T-helper 2 cell (primary cell): ENCODE measurements at regions not wholly inside any gene's neighbourhood (a gene's known extent, or its start where the extent isn't known, plus 50 kb on each side); places are given as distances from the start of the nearest gene placed in this dataset.

Source experiments
- DNase-seq, 5 experiments: peaks; one replicate each; pipeline versions ENCODE4 v3.0.0 to v3.0.0-alpha.2; 2012 to 2022

DNA sequence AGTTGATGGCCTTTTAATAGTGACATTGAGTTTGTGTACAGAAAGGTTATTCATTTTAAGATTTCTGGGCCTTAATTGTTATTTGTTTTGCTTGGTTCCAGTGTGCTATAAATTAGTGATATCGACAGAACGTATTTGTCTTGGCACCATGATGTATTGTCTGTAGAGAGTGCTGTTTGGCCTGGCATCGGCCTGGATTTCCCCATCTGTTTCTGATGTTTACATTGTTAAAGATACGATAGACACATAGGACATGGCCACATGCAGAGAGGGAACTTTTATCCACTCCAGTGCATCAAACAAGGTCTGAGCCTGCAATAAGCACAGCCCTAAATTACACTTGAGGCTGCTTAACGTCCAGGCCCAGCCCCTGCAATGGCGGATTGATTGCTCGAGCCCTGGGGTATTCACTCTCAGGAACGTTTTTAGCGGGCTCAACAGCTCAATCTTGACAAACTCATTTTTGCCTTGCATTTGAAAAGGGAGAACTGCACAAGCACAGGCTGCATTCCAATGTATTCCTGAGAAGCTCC, 144.7 kb downstream of the SLC4A3 start:
- no peak for DNase-seq

- no peak for DNase-seq
Measured at GRCh38 chr2:219772697-219773096, 145.3 kb downstream of the SLC4A3 start.

- no peak for DNase-seq
Measured at GRCh38 chr2:219775506-219775905, 148.1 kb downstream of the SLC4A3 start.

DNA sequence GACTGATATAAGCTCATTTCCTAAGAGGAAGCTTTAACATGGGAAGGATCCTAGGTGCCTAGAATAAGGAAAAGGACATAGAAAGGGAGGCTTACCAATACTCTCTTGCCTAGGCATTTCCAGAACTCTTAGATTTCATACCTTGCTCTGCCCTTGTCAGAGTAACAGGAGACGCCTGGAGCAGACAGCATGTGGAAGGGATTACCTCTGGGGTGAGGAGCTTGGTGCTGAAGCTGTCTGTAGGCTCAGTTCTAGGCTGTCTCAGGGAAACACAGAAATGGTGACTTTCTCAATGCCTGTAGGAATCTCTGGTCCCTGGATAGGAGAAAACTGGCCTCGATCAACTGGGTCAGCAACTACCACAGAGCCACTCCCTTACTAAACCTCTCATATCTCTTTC, 150.0 kb downstream of the SLC4A3 start:
- DNase-seq: no peak

DNA sequence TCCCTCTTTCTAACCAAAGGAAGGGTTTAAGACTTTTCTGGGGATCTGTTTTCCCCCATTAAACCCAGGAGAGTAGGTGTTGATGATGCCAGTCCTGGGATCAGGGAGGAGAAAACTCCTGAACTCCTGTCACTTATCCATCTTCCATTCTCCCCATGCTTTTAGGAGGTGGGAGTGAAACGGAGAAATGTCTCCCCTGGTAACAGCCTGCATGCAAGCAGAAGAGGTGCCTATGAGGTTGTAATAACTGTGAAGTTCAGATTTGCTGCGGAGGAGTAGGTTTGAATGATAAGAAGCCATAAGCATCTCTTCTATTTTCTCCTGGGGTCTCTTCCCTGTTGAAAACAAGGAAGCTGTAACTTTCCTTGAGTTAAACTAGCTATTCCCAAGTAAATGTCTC, 150.8 kb downstream of the SLC4A3 start:
- no peak for DNase-seq

DNA sequence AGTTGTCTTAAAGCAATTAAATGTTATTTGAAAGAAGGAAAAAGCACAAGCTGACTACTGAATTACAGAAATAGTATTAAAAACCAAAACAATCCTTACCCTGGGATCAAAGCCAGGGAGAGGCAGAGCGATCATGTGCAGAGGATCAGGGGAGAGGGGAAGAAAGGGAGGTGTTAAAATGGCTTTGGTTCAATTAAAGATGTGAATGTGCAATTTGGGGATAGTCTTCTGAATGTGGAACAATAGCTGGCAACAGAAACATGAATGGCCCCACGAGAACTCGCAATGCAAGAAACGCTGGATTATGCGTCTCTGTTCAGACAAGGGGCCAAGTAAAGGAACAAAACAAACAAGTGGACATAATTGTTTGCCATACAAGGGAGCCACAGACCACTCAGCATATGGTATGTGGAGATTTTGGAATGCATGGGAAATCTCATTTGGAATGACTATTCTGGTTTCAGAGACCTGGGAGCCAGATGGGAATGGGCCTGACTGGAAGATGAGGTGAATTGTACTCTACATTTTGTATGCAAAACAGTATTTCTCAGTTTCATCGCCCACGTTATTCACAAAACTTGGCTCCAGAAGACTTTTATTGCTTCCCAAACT, 155.4 kb downstream of the SLC4A3 start:
- no peak for DNase-seq

GRCh38 chr2:219783359-219783975, 156.0 kb downstream of the SLC4A3 start:
- DNase-seq: no peak

DNA sequence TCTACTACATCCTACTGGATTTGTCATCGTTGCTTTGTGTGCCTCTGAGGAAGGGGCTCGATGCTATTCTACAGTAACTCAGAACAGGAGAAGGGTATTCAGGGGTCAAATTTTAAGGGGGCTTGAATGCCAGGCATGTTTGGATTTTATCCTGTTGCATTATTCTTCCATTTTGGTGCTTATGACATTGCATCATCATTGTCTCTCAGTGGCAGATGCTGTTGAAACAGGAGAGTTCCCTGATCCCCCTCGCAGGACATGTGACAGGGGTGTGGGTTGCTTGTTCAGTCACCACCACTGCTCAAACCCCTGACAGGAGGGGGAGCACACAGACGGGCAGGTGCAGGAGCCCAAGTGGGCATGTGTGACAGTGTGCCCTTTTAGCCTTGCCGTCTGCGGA, 156.7 kb downstream of the SLC4A3 start:
- DNase-seq: no peak

GRCh38 chr2:219789476-219789875, 162.0 kb downstream of the SLC4A3 start:
- DNase-seq: no peak

DNA sequence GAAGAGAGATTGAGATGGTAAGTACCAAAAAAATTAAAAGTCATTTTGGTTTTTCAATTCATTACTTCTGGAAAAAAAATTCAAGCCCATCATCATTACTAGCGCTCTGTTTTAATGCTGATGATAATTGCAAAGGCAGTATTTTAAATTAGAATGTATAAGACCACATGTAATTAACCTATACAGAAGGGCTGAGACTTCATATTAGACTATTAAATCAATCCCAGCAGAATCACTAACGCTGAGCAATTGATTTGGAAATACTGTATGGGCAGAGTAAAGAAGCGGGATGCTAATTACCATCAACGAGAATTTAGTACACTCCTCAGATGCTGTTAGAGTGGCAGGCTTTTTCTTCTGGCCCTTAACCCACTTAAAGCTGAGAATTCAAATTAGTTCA, 165.0 kb downstream of the SLC4A3 start:
- no peak for DNase-seq

DNA sequence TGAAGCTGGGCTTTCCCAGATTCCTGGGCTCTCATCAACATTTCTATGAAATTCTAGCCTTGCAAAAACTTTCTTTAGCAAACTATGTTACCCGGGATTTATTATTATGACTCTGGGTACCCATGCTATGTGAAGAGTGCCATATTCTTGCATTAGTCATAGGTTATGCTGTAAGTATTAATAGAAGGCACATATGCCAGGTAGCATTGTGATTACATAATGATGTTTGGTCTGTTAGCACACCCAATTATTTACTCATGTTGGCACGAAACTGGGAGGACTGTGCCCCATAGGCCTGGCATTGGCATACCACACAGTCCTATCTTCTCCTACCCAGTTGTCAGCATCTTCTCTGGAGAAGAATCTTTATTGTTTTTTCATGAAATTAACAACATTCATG, 171.0 kb downstream of the SLC4A3 start:
- no peak for DNase-seq

DNA sequence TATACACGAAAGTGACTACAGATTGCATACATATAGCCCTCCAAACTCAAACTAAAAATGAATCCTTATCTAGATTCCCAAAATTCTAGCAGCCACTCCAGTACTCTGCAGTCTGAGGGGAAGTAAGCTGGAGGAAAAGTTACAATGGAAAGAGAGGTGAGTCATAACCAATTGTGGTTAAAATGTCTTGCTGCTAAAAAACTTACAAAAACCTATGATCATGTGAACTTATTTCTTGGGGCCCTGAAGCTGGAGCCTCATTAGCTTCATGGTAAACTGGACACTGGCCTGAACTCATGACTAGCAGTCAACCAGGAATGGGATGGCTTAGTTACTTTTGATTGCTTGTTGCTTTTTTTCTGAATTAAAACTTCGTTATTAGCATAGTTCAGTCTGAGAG, 175.9 kb downstream of the SLC4A3 start:
- no peak for DNase-seq

DNA sequence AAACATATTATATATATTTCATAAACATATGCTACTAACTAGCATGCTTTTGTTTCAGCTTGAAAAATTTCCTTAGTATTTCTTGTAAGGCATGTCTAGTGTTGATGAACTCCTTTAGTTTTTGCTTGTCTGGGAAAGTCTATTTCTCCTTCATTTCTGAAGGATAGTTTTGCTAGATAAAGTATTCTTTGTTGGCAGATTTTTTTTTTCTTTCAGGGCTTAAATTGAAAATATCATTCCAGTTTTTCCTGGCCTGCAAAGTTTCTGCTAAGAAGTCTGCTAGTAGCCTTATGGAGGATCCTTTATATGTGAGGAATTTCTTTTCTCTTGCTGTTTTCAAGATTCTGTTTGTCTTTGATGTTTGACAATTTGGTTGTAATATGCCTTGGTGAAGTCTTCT, 183.5 kb downstream of the SLC4A3 start:
- DNase-seq: no peak

- no peak for DNase-seq
Measured at GRCh38 chr2:219812672-219813071, 185.2 kb downstream of the SLC4A3 start.

DNA sequence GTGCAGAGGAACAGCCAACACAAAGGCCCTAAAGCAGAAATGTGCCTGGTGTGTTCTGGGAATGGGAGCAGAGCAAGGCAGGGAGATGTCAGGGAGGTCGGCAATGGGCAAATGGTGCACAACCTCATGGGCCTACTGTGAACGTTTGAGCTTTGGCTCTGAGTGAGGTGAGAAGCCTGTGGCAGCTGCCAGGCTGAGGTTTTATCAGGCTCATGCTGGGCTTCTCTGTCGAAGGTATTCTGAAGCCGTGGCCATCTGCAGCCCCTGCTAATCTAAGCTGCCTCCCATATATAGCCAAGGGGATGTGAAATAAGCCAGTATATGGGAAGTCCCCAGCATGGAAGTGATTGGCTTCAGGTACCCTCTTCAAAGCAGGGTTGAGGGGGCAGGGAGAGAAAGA, 193.3 kb downstream of the SLC4A3 start:
- DNase-seq: no peak

DNA sequence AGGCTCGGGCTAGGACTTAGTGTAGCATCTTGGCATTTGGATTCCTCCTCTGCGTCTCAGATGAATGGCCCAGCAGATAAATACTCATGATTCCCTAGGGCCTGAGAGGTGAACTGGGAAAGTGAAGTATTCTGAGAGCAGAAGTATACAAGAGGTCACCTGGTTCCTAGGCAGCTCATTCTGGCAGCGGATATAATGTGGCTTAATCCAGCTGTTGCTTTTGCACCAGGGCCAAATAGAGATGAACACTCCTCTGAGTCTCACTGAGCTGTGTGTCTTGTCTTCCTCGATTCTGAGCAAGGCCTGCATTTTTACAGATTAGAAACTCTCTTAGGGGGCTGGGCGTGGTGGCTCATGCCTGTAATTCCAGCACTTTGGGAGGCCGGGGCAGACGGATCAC, 196.1 kb downstream of the SLC4A3 start:
- no peak for DNase-seq

DNA sequence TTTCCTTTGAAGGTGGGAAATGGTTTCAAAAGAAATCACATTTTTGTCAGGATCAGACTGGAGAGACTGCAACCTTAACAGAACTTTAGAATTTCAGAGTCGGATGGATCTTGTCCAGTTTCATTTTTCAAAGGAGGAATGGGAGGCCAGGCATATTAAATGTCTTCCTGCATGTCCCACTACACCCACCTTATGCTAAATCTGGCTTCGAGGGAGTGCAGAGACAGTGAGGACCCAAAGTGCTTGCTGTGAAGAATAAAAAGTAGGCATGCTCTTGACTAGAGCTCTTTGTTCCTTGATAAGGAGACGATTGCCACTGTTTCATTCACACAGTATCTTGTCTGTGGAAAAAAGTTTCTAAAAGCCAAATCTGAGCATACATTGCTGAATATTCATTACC, 197.6 kb downstream of the SLC4A3 start:
- DNase-seq: no peak

DNA sequence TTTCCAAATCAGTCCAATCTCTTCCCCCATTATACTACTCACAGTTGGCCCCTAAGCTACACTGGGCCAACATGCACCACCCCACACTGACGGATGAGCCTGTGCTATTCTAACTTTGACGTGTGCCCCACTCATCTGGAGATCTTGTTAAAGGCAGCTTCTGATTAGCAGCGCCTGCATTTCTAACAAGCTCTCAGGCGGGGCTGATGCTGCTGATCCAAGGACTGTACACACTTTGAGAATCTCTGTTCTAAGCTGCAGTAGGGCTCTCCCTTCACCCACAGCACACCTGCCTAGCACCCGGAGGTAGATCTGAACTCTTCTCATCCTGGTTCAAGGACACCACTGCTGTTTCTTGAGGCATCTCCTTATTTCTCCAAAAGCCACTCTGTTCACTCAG, 200.7 kb downstream of the SLC4A3 start:
- DNase-seq: no peak

DNA sequence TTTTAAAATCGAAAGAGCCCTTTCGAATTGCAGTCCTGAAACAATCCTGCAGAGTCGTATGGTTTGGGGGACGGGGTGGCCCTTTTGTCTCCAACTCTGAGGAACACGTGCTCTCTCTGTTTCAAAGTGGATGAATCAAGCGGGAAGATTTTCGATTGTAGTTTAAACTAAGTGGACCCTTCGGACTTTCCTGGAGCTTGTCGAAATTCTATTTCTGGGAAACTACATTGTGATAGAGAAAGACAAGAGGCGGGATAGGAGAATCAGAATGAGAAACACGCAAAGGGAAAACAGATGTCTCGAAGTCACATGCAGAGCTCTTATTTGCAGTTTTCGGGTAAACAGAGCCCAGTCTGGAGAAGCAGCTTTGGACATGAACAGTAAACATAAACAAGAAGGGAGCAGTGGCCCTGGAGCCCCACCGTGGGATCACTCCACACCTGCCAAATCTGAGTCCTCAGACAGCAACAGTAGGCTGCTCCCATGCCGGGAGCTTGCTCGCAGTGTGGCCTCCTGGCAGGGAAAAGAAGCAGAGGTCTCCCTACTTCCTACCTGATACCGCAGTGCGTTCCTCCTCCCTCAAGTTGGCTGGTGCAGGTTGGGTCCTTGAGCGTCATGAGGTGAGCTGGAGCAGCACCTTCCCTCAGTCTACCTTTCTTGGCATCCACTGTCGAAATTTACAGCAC, 202.4 kb downstream of the SLC4A3 start:
- DNase-seq: no peak

DNA sequence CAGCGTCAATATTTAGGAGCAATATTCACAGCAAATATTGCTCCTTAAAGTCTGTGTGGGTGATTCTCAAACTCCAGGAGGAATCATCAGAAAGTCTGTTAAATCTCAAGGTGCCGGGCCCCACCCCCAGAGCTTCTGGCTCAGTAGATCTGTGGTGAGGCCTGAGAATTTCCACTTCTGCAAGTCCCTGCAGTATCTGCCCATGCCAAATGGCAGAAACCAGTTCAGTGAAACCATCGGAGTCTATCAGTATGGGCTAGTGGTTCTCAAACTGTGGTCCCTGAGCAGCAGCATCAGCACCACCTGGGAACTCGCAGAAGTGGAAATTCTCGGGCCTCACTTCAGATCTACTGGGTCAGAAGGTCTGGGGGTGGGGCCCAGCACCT, 202.9 kb downstream of the SLC4A3 start:
- no peak for DNase-seq

- no peak for DNase-seq
Measured at GRCh38 chr2:219831957-219832356, 204.5 kb downstream of the SLC4A3 start.

DNA sequence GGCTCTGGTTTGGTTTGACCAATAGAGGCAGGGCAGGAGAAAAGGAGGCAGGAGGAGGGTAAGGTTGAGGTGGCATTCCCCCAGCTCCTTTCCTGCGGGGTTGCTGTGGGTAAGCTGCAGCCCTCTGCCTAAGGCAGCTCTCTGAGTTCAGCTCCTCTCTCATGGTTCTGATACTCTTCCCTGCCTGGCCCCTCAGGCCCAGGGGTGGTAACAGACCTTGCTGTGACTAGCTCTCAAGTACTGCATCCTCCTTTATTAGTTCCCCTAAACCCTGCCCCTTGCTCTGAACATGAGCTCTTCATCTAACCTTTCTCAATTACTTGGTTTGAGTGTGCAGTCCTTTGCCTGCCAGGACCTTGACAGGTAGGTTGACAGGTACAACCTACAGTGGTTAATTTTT, 205.5 kb downstream of the SLC4A3 start:
- no peak for DNase-seq

GRCh38 chr2:219835493-219835892, 208.1 kb downstream of the SLC4A3 start:
- no peak for DNase-seq

DNA sequence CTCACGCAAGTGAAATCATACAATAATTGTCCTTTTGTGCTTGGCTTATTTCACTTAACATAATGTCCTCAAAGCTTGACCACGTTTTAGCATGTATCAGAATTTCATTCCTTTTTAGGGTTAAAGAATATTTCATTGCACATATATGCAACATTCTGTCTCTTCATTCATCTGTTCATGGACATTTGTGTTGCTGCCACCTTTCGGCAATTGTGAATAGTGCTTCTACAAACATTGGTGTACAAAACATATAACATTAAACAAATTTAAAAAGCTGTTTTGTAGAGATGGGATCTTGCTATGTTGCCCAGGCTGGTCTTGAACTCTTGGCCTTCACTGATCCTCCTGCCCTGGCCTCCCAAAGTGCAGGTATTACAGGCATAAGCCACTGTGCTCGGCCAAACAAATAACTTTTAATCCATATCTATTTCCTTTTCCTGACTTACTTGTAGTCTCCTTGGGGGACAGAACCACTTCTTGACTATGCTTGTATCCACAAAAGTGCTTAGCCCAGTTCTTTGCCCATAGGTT, 209.3 kb downstream of the SLC4A3 start:
- no peak for DNase-seq
